Inflammatory macrophage treated with lipopolysaccharide for 1 hour (primary cell): ENCODE measurements at regions not wholly inside any gene's neighbourhood (a gene's known extent, or its start where the extent isn't known, plus 50 kb on each side); places are given as distances from the start of the nearest gene placed in this dataset.
"Not testable (repeated sequence)": the region's sequence is repeated elsewhere in the genome, so short reads cannot be mapped to it uniquely, and the experiment has no call there.

ENCODE experiments used
- DNase-seq, 2 donors: peaks; one replicate each; pipeline ENCODE4 v3.0.0-alpha.2; 2020 to 2022

GRCh38 chr1:168419736-168420135 lies 124.1 kb downstream of the XCL2 start:
- DNase-seq, result no peak

- DNase-seq, result no peak
Observed at GRCh38 chr1:168416220-168416619, 127.6 kb downstream of the XCL2 start.

- no peak for DNase-seq
Observed at GRCh38 chr1:168414914-168415313, 128.9 kb downstream of the XCL2 start.

- no peak for DNase-seq
Observed at GRCh38 chr1:168410464-168410863, 129.8 kb downstream of the TBX19 start.

GRCh38 chr1:168408884-168409283 lies 128.2 kb downstream of the TBX19 start:
- no peak for DNase-seq

- no peak for DNase-seq
Observed at GRCh38 chr1:168408539-168408865, 127.8 kb downstream of the TBX19 start.

GRCh38 chr1:168407832-168408538 lies 127.3 kb downstream of the TBX19 start:
- DNase-seq, result no peak

- DNase-seq, result no peak
Observed at GRCh38 chr1:168405906-168406549, 125.4 kb downstream of the TBX19 start.

- DNase-seq, result no peak
Observed at GRCh38 chr1:168403140-168403539, 122.5 kb downstream of the TBX19 start.

- DNase-seq, result not testable (repeated sequence)
Observed at GRCh38 chr1:168402466-168402865, 121.8 kb downstream of the TBX19 start.

GRCh38 chr1:168401341-168401740 lies 120.7 kb downstream of the TBX19 start:
- no peak for DNase-seq

GRCh38 chr1:168400139-168400538 lies 119.5 kb downstream of the TBX19 start:
- DNase-seq, result no peak

- no peak for DNase-seq
Observed at GRCh38 chr1:168397806-168398205, 117.1 kb downstream of the TBX19 start.

- no peak for DNase-seq
Observed at GRCh38 chr1:168396940-168397684, 116.4 kb downstream of the TBX19 start.

- DNase-seq, result no peak
Observed at GRCh38 chr1:168396508-168396907, 115.8 kb downstream of the TBX19 start.

- no peak for DNase-seq
Observed at GRCh38 chr1:168394858-168395257, 114.2 kb downstream of the TBX19 start.

GRCh38 chr1:168392958-168393549 lies 112.4 kb downstream of the TBX19 start:
- DNase-seq, result no peak

GRCh38 chr1:168391851-168392681 lies 111.4 kb downstream of the TBX19 start:
- DNase-seq, result no peak

GRCh38 chr1:168390271-168390670 lies 109.6 kb downstream of the TBX19 start:
- DNase-seq, result no peak

- no peak for DNase-seq
Observed at GRCh38 chr1:168387781-168388760, 107.4 kb downstream of the TBX19 start.

- DNase-seq, result peak in 1 of 2 donors; percentile 9
Observed at GRCh38 chr1:168386949-168387586, 106.4 kb downstream of the TBX19 start.
